Adipocyte (in vitro differentiated cells): ENCODE measurements at regions not wholly inside any gene's neighbourhood (a gene's known extent, or its start where the extent isn't known, plus 50 kb on each side); places are given as distances from the start of the nearest gene placed in this dataset.

Experiments
- DNase-seq: peaks from one replicate; pipeline ENCODE4 v3.0.0-alpha.2; 2015; ENCODE audit warnings: low read depth
- H3K27me3 ChIP-seq: replicated peaks from 2 replicates; pipeline ENCODE4 v1.7.0; 2013; ENCODE audit warnings: mild to moderate bottlenecking, low read length, moderate library complexity; ENCODE audit not compliant: control insufficient read depth, insufficient read depth
- H3K36me3 ChIP-seq: 2 replicates; pipeline ENCODE4 v1.7.0; 2013; ENCODE audit warnings: low read length, mild to moderate bottlenecking, moderate library complexity; ENCODE audit not compliant: control insufficient read depth, insufficient read depth, severe bottlenecking
- H3K4me1 ChIP-seq: 2 replicates; pipeline ENCODE4 v1.7.0; 2013; ENCODE audit warnings: mild to moderate bottlenecking, low read length, moderate library complexity; ENCODE audit not compliant: control insufficient read depth, insufficient read depth
- H3K4me3 ChIP-seq: 2 replicates; pipeline ENCODE4 v1.7.0; 2013; ENCODE audit warnings: mild to moderate bottlenecking, low read length, moderate library complexity
- H3K9ac ChIP-seq: 2 replicates; pipeline ENCODE4 v1.7.0; 2013; ENCODE audit warnings: mild to moderate bottlenecking, low read length, moderate library complexity
- H3K9me3 ChIP-seq: 2 replicates; pipeline ENCODE4 v1.7.0; 2013; ENCODE audit warnings: mild to moderate bottlenecking, low read length, moderate library complexity; ENCODE audit not compliant: control insufficient read depth

DNA sequence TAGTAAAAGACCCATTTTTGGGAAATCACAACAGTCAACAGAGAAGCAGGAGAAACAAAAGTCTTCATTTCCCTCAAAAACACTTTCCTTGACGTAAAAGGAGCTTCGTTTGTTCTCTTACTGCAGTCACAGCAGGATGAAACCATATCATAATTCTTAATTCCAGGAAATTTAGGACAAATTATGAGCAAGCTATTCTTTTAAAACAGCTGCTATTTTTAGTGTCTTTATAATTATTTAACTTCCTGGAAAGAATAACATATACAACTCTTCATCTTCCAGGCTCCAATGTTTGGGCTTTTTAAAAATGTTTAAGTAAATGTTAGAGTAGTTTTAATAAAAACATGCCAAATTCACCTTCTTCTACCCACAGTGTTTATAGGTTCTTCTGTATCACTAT lies 563.5 kb downstream of the LTN1 start:
- H3K9ac ChIP-seq = no peak overlapping the region
- DNase-seq = no peak
- no peak overlapping the region for H3K4me3 ChIP-seq
- peaks cover 26% of the 10 kb centered on the region for H3K4me1 ChIP-seq
- no peaks in the 10 kb centered on the region for H3K27me3 ChIP-seq
- no peaks in the 10 kb centered on the region for H3K9me3 ChIP-seq
- H3K36me3 ChIP-seq = peaks cover 3% of the 10 kb centered on the region

DNA sequence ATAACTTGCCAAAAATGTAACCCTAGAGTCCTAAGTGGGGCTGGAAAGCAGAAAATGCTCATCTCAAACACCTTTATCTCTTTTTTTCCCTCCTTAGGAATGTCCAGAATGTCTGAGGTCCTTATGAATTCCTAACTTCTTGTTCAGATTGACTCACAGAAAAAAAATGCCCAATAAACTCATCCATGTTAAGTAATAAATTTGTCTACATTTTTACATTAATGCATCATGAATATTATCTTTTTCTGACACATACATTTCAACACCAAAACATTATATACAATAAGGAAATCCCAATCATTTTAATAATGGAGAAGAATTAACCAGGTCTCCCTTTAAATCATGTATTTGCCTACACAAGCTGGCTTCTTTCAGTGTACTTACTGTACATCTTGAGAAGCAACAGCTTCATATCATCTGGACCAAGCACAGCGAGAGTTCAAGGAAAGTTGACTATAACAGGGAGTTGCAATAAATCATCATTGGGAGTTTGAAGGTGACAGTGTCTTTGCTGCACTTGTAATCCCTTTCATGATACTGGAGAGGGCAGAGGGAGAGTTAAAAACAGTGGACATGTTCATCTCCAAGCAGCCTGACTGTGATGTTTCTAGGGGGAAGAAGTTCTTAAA lies 565.2 kb downstream of the LTN1 start:
- no peaks in the 10 kb centered on the region for H3K9me3 ChIP-seq
- no peaks in the 10 kb centered on the region for H3K27me3 ChIP-seq
- H3K9ac ChIP-seq = no peak overlapping the region
- no peak overlapping the region for H3K4me3 ChIP-seq
- peaks cover 27% of the 10 kb centered on the region for H3K4me1 ChIP-seq
- DNase-seq = no peak
- peaks cover 3% of the 10 kb centered on the region for H3K36me3 ChIP-seq

DNA sequence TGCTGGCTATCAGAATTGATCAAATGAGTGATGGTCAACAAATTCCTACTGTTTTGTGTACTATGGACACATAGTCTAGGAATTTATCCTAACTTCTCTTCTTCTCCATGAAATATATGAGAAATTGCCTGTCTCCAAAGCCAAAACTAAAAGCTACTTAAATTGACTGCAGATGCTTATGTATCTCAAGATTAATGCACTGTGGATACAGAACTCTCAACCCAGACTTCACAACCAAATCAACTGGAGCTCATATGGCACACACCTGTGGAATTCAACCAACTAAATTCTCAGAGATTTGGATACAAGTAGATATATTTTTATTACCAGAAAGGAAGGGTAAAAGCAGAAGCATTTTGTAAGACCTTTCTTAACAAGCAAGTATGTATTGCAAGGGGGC lies 566.1 kb downstream of the LTN1 start:
- H3K27me3 ChIP-seq = no peaks in the 10 kb centered on the region
- no peak for DNase-seq
- H3K36me3 ChIP-seq = peaks cover 3% of the 10 kb centered on the region
- peak overlapping the region; percentile 7 for H3K9ac ChIP-seq
- H3K9me3 ChIP-seq = no peaks in the 10 kb centered on the region
- H3K4me3 ChIP-seq = no peak overlapping the region
- H3K4me1 ChIP-seq = peaks cover 31% of the 10 kb centered on the region

DNA sequence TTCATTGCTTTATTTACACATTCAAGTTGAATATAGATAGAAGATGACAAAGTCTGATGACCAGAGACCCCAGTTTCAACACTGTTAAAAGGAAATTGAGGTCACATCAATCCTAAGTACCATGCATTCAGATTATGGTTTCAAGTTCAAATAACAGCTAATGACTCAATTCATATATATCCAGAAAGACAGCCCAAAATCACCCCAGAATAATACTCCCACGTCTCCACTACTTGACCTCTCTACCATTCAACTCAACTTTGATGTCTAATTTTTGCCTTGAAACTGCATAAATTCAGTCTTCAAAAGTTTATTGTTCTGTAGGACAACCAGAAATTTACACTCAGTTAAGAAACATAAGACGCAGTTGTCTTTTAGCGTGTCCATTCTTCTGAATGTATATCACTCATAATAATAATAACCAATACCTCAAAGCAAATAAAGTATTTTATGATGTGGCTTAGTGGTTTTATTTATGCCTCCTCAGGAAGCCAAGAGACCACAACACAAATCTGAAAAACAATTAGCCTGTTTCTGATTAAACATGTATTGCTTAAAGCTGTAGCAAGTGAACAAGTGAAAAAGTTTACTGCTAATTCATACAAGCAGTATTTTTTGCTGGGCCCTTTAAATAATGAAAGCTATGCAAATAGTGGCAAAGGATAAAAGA lies 569.0 kb downstream of the LTN1 start:
- no peak for DNase-seq
- H3K27me3 ChIP-seq = no peaks in the 10 kb centered on the region

DNA sequence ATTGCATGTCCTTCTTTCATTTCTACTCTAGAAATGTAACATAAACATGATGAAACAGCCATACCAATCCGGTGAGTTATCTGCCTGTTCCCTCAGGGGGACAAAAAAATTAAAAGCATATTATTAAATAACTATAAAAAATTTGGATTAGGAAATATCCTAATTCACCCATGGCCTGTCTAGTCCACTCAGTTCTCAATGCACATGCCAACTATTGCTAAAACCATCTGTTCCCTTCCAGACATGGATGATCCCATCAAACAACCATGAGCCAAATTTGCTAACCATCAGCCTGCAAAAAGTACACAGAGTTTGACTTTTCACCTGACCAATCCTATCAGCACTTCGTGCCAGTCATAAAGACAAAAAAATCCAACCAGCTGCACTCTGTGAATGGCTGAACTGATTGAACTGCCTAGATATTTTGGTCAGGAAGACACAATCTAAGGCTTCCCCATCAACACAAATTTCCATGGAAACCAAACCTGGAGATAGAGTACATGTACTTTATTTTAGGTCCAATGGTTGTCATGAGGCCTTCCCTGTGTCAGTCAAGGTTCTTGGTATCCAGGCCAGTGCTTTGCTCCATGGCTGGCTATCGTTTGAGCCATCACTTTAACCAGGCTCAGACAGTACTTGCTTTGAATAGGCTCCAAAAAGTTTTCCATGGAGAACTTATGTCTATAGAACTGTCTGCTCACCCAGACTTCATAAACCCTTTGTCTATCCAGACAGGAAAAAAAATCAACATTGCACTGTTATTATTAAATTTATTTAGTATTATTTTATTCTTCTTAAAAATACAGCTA lies 570.8 kb downstream of the LTN1 start:
- peak; percentile 96 for DNase-seq
- Histone ChIP-seq H3K9me3 (no peaks in the 10 kb centered on the region), H3K27me3 (no peaks in the 10 kb centered on the region), H3K4me3 (peak overlapping the region; percentile 38), H3K4me1 (peaks cover 45% of the 10 kb centered on the region), H3K36me3 (peaks cover 3% of the 10 kb centered on the region), H3K9ac (peak overlapping the region; percentile 71)

More for the DNA sequence above, 569.0 kb downstream of the LTN1 start:
- peaks cover 51% of the 10 kb centered on the region for H3K4me1 ChIP-seq
- peaks cover 3% of the 10 kb centered on the region for H3K36me3 ChIP-seq
- H3K9ac ChIP-seq = no peak overlapping the region
- no peak overlapping the region for H3K4me3 ChIP-seq
- no peaks in the 10 kb centered on the region for H3K9me3 ChIP-seq

DNA sequence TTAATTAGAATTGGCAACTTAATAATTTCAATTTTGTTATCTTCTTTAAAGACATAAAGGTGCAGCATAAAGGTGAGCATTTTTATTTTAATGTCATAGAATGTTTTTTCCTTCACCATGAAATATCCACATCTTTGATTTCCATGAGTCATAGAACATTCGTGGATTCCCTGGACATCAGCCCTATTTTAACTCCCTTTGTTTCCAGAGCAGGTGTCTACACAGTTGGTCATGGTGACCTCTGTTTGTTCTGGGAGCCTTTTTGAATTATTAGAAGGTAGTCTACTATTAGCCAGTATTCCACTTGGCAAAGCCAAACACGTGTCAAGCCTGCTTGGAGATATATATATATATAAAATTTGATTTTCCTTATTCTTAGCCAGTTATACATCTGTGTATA lies 572.9 kb downstream of the LTN1 start:
- DNase-seq = no peak
- Histone ChIP-seq H3K9ac (peak overlapping the region; percentile 33), H3K36me3 (no peaks in the 10 kb centered on the region), H3K4me3 (no peak overlapping the region), H3K9me3 (no peaks in the 10 kb centered on the region), H3K4me1 (peaks cover 40% of the 10 kb centered on the region), H3K27me3 (no peaks in the 10 kb centered on the region)

DNA sequence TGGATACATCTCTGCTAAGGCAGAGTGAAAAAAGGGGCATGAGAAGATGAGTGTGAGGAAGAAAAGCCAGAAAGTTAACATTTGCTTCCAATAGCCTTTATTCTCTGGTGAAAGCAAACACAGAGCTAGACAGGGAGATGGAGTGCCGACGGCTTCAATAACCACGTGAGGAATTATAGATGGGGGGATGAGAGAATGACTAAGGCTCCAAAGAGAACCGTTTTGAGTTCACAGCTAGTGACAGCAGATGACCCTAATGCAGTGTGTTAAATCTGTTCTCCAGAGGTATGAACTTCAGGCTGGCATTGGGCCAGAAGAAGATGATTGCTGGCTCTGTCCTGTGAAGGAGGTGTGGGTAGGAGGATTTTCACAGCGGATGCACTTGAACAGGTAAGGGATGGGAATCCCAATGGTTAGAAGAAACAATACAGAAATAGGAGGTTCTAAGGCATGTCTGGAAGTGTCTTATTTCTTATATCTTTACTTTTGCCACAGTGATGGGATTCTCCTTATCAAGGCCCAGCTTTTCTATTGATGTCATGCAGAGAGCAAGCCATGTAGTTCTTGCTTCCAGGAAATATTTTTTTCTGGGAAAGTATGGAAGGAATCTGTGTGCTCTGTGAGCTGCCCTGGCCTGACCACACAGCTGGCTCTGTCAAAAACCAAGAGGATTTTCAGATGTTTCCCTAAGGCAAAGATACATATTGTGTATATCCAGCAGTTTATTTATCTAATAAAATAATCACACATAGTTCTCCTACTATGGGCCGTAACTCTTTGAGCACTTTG lies 573.8 kb downstream of the LTN1 start:
- DNase-seq = peak; percentile 59
- Histone ChIP-seq H3K9ac (peak overlapping the region; percentile 33), H3K36me3 (no peaks in the 10 kb centered on the region)

DNA sequence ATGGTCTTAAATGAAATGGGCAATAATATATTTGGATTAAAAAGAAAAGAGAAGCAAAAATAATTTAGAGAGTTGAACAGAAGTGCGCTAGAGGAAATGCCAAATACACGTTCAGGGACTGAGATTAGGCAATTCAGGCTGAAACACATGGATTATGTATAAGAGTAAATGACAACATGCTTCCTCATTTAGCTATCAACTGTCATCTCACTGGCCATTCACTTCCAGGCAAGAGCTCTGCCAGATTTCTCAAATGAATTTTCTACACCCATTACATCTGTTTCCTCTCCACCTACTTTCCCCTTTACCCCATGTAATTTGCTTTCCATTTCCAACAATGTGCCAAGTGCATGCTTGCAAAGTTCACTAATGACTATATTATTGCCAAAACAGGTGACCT lies 582.4 kb downstream of the LTN1 start:
- no peaks in the 10 kb centered on the region for H3K27me3 ChIP-seq

More for the DNA sequence above, 573.8 kb downstream of the LTN1 start:
- Histone ChIP-seq H3K4me3 (no peak overlapping the region), H3K27me3 (no peaks in the 10 kb centered on the region), H3K4me1 (peaks cover 40% of the 10 kb centered on the region), H3K9me3 (no peaks in the 10 kb centered on the region)

DNA sequence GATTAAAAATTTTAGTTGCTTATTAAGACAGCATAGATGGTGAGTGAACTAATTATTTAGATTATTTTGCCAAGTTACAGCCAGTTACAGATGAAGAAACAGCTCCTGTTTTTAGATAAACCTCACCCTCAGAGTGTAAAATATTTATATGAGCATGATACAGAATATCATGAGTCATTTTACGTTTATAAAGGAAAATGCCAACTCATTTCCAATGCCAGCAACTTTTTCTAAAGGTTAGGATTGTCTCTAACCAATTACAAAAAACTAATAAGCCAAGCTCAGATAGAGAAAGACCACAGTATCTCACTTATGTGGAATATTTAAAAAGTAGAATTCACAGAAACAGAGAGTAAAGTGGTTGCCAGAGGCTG lies 590.1 kb downstream of the LTN1 start:
- H3K4me1 ChIP-seq = peaks cover 4% of the 10 kb centered on the region
- H3K4me3 ChIP-seq = no peak overlapping the region
- H3K9ac ChIP-seq = peak overlapping the region; percentile 25
- no peak for DNase-seq
- H3K27me3 ChIP-seq = no peaks in the 10 kb centered on the region
- peaks cover 4% of the 10 kb centered on the region for H3K9me3 ChIP-seq
- no peaks in the 10 kb centered on the region for H3K36me3 ChIP-seq

More for the DNA sequence above, 582.4 kb downstream of the LTN1 start:
- H3K4me1 ChIP-seq = peaks cover 8% of the 10 kb centered on the region
- no peak for DNase-seq
- no peak overlapping the region for H3K9ac ChIP-seq
- H3K36me3 ChIP-seq = no peaks in the 10 kb centered on the region
- H3K4me3 ChIP-seq = no peak overlapping the region
- no peaks in the 10 kb centered on the region for H3K9me3 ChIP-seq

DNA sequence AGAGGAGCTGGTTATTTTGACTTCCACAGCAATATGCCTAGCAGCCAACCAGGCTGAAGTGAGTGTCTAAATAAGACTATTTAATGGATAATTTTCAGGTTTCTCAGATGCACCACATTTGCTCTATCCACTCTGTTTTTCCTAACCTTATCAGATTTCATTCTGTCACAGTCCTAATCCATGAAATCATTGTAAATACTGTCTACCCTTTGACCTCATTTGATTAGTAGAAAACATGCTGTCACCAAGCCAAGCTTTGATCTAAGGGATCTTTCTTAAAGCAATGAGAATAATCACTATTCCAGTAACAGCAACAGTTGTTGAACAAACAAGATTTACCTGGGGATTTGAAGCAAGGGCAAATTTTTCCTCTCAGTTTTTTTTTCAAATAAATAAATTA lies 595.6 kb downstream of the LTN1 start:
- Histone ChIP-seq H3K4me1 (no peaks in the 10 kb centered on the region), H3K27me3 (no peaks in the 10 kb centered on the region), H3K9ac (no peak overlapping the region), H3K9me3 (peaks cover 4% of the 10 kb centered on the region), H3K4me3 (no peak overlapping the region), H3K36me3 (peaks cover 7% of the 10 kb centered on the region)
- no peak for DNase-seq

DNA sequence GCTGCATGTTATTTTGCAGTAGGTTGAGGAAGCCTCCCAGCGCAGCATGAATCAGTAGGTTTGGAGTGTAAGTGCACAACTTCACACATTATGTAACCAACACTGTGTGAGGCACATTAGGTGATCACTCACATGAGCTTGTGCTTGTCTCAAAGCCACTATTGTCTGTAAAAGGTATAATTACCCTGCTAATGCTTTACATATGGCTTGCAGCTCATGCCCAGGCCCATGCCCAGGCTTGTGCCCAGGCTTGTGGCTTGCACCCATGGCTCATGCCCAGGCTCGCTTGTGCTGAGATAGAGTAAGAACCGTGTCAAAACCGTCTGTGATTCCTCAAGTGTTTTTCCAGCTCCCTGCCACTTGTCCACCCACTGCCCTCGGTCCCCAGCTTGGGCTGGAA lies 596.3 kb downstream of the LTN1 start:
- Histone ChIP-seq H3K4me1 (no peaks in the 10 kb centered on the region), H3K27me3 (no peaks in the 10 kb centered on the region), H3K9ac (no peak overlapping the region), H3K9me3 (peaks cover 4% of the 10 kb centered on the region), H3K4me3 (no peak overlapping the region), H3K36me3 (peaks cover 7% of the 10 kb centered on the region)
- no peak for DNase-seq
